ENCODE measurements at regions not wholly inside any gene's neighbourhood (a gene's known extent, or its start where the extent isn't known, plus 50 kb on each side); places are given as distances from the start of the nearest gene placed in this dataset.
"Not testable (repeated sequence)": the region's sequence is repeated elsewhere in the genome, so short reads cannot be mapped to it uniquely, and the experiment has no call there.

GRCh38 chr9:30292026-30292425 lies 2092.4 kb upstream of the ACO1 start:
- DNase-seq = not testable (repeated sequence)

- DNase-seq = no peak
Measured at GRCh38 chr9:30293231-30293630, 2091.2 kb upstream of the ACO1 start.

- DNase-seq = no peak
Measured at GRCh38 chr9:30299126-30299780, 2085.2 kb upstream of the ACO1 start.

- DNase-seq = no peak
Measured at GRCh38 chr9:30301271-30301963, 2083.0 kb upstream of the ACO1 start.

DNA sequence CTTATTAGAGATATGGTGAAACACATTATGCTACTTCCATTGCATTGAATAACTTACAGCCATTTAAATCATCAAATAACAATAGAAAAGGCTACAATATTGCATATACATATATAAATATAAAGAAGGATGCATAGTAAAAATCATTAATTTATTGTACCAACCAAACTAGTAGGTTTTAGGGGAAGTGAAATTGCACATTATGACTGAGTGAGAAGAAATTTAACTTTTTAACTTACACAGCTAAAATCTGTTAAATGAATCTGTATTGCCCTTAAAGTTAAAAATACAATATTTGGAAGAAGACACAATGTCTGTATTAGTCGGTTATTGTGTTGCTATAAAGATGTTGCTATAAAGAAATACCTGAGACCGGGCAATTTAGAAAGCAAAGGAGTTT lies 2073.7 kb upstream of the ACO1 start:
- no peak for DNase-seq

DNA sequence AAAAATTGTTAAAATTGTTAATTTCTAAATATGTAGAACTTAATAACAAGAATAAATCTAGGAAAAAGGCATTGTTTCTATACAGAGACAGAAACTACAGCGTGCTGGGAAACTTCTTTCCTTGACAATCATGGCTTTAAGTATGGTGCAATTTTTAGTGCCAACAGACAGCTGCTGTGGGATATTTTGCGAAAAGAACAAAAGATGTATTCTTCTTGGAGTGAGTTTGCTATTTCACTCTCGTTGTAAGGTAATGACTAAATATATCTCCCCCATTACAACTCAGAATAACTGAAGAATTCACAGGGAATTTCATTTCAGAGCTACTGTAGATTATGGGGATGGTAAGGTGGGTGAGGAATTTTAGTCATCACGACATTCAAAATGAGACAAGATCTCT lies 2055.0 kb upstream of the ACO1 start:
- DNase-seq = no peak

GRCh38 chr9:30348904-30349303 lies 2035.5 kb upstream of the ACO1 start:
- no peak for DNase-seq

GRCh38 chr9:30349526-30350513 lies 2034.6 kb upstream of the ACO1 start:
- DNase-seq = no peak

GRCh38 chr9:30356221-30356620 lies 2028.2 kb upstream of the ACO1 start:
- DNase-seq = no peak

DNA sequence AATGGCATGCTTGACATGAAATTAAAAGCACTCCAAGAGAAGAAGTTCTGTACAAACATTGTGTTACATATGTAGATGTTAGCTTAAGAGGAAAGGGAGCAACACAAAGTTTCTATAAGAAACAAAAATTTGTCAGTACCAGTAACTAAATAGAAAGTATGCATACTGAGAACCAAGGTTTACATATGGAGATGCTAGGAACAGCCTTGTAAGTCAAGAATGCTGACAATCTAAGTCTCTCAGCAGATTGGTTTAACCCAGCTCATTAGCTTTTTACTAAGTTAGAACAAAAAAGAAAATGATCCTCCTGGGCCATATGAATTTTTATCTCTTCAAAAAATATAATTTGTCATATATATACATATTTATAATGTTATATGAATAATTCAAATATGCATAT lies 2022.1 kb upstream of the ACO1 start:
- DNase-seq = no peak

DNA sequence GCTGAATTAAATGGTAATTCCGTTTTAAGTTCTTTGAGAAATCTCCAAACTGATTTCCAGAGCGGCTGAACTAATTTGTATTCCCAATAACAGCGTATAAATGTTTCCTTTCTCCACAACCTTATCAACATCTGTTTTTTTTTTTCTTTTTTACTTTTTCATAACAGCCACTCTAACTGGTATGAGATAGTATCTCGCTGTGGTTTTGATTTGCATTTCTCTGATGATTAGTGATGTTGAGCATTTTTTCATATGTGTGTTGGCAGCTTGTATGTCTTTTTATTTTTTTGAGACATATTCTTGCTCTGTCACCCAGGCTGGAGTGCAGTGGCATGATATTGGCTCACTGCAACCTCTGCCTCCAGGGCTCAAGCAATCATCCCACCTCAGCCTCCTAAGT lies 2018.3 kb upstream of the ACO1 start:
- DNase-seq = not testable (repeated sequence)

GRCh38 chr9:30382271-30382670 lies 2002.2 kb upstream of the ACO1 start:
- no peak for DNase-seq

GRCh38 chr9:30410273-30410672 lies 1974.2 kb upstream of the ACO1 start:
- no peak for DNase-seq

DNA sequence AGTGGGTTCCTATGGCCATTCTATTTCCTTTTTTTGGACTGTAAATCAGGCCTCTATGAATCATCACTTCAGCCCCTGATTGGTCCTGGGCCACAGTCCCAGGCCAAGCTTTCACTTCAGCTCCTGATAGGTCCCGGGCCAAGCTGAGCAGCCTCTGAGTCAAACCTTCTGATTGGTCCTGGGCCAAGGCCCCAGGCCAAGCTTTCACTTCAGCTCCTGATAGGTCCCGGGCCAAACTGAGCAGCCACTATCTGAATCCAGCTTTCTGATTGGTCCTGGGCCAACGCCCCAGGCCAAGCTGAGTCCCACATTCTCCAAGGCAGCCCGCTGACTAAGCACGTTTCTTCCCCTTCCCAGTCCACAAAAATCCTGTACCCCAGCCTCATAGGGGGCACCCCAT lies 1972.9 kb upstream of the ACO1 start:
- no peak for DNase-seq

GRCh38 chr9:30459156-30459555 lies 1925.3 kb upstream of the ACO1 start:
- no peak for DNase-seq

GRCh38 chr9:30476826-30477225 lies 1907.6 kb upstream of the ACO1 start:
- DNase-seq = no peak

DNA sequence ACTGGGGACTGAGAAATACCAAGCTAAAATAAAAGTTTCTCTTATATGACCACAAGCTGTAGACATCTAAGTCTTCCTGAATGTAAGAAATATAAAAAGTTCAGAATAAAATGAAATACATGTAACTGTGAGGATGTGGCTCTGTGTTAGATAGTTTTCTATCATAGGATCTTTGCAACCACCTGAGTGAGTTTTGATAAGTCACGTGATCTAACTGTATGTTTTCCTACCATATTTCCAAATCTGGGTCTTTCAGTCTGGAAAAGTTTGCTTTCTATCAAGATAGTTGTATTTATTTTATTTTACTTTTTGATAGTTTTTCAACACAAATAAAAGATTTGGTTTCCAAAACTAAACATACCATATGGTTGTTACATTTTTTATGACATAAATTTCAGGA lies 1905.8 kb upstream of the ACO1 start:
- DNase-seq = no peak

DNA sequence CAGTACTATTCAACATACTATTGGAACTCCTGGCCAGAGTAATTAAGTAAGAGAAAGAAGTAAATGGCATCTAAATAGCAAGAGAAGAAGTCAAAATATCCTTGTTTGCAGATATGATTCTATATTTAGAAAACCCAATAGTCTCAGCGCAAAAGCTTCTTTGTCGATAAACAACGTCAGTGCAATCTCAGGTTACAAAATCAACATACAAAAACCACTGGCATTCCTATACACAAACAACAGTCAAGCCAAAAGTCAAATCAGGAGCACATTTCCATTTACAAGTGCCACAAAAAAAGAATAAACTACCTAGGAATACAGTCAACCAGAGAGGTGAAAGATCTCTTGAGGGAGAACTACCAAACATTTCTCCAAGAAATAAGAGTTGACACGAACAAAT lies 1901.9 kb upstream of the ACO1 start:
- no peak for DNase-seq

GRCh38 chr9:30484690-30485089 lies 1899.8 kb upstream of the ACO1 start:
- DNase-seq = no peak

DNA sequence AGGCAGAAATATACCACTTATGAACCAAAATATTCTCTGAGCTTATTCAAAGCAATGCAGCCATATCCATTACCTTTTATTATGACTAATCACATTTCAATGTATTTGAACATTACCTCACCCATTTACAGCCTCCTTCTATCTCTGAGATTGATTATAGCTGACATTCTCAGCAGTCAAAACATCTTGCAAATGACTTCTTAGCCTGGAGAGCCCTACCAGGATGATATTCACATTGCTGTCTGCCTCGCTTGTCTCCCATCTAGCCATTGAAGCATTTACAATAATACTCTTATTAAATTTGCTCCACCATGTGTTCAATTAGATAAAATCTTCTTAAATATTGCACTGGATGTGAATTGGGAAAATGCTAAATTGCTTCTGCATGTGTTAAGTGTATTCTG lies 1879.9 kb upstream of the ACO1 start:
- DNase-seq = no peak

GRCh38 chr9:30505311-30505710 lies 1879.1 kb upstream of the ACO1 start:
- no peak for DNase-seq

DNA sequence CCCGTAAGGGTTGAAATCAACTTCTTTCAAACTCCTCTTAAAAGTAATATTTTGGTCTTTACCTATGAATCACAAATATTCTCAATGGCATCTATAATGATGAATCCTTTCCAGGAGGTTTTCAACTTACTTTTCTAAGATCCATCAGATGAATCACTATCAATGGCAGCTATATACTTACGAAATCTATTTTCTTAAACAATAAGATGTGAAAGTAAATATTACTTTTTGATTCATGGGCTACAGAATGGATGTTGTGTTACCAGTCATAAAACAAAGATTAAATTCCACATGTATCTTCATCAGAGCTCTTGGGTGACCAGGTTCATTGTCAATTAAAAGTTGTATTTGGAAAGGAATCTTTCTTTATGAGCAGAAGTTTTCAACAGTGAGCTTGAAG lies 1877.7 kb upstream of the ACO1 start:
- no peak for DNase-seq

DNA sequence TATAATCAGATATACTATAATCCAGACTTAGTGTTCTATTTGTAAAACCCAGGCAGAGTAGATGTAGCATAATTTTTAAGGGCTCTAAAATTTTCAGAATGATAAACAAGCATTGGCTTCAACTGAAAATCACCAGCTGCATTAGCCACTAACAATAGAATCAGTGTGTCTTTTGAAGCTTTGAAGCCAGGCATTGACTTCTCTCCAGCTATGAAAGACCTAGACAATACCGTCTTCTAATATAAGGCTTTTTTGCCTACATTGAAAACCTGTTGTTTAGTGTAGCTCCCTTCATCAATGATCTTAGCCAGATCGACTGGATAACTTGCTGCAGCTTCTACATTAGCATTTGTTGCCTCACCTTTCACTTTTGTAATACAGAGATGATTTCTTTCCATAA lies 1877.3 kb upstream of the ACO1 start:
- DNase-seq = no peak

GRCh38 chr9:30511666-30512065 lies 1872.8 kb upstream of the ACO1 start:
- DNase-seq = no peak
